ENCODE measurements at regions not wholly inside any gene's neighbourhood (a gene's known extent, or its start where the extent isn't known, plus 50 kb on each side); places are given as distances from the start of the nearest gene placed in this dataset.
A peak's percentile ranks its signal among the peaks of the same experiment; 100 is the strongest.
"Not testable (repeated sequence)": the region's sequence is repeated elsewhere in the genome, so short reads cannot be mapped to it uniquely, and the experiment has no call there.

DNA sequence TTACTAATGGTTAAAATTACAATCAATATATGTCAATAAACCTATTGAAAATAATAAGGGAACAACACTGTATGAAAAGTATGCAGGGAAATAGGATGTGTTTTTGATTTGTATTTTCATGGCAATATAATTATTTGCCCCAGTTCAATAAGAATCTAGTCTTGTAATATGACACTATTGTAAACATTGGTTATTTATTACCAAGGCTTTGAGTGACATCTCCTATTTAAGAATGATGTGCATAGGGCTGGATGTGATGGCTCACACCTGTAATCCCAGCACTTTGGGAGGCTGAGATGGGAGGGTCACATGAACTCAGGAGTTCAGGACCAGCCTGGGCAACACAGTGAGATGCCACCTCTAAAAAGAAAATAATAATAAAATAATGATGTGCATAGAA lies 78.6 kb upstream of the DTNBP1 start:
- no peak for DNase-seq (ENCODE audit: low read depth in 1 of 2, low spot score in 1 of 2)

DNA sequence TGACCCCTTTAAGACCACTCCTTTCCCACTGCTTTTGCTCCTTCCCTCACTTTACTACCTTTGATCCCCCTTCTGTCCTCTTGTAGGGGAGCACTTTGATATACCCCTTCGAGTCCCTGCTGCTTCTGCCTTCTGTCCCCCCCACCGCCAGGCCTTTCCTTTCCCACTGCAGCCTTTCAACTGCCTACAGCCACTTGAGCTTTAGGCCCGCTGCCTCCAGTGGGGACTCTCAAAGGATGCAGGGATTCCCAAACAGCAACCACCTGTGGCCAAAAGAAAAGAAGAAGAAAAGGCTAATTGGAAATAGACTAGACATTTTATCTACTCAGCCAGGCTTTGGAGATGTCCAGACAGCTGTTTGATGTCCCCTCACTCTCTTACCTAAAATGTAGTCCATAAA lies 77.0 kb upstream of the DTNBP1 start:
- no peak for DNase-seq (ENCODE audit: low read depth in 1 of 2, low spot score in 1 of 2)

DNA sequence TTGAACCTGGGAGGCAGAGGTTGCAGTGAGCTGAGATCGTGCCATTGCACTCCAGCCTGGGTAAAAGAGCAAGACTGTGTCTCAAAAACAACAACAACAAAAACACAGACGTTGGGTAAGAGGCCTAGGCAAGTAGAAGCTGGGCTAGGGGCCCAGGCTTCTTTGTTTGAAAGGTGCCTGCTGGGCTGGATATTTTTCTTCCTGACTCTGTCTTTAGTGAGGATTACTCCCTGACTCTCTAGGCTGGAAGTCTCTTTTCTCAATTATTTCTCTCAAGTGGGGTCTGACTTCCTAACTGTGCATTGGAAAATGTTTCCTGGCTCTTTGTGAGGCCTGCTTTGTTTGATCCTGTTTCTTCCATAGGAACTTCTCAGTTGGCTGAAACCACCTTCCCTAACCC lies 76.5 kb upstream of the DTNBP1 start:
- no peak for DNase-seq (ENCODE audit: low read depth in 1 of 2, low spot score in 1 of 2)

DNA sequence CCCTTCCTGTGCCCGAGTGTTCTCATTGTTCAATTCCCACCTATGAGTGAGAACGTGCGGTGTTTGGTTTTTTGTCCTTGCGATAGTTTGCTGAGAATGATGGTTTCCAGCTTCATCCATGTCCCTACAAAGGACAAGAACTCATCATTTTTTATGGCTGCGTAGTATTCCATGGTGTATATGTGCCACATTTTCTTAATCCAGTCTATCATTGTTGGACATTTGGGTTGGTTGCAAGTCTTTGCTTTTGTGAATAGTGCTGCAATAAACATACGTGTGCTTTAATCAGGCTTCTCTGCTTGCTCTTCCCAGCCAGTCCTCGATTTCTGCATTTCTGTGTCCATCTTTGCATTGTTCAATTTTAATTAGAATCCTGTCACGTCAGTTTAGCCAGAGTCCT lies 75.4 kb upstream of the DTNBP1 start:
- DNase-seq (ENCODE audit: low read depth in 1 of 2, low spot score in 1 of 2): not testable (repeated sequence)

DNA sequence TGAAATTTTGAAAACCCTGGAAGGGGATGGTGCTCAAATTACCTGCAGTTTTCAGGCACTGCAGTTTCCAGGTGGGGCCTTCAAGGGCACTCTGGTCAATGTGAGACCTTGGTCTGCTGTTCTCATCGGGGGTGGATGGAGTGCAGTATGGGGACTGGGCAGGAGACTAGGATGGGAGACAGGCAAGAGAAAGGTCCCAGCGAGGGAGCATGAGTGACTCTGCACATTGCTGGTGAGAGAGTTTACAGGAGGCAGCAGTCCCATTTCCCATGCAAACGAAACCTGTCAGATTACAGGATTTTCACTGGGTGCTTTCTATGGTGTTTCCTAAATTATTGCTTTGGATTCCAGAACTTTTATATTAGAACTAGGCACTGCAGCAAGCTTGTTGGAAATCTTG lies 73.5 kb upstream of the DTNBP1 start:
- DNase-seq (ENCODE audit: low read depth in 1 of 2, low spot score in 1 of 2): no peak

DNA sequence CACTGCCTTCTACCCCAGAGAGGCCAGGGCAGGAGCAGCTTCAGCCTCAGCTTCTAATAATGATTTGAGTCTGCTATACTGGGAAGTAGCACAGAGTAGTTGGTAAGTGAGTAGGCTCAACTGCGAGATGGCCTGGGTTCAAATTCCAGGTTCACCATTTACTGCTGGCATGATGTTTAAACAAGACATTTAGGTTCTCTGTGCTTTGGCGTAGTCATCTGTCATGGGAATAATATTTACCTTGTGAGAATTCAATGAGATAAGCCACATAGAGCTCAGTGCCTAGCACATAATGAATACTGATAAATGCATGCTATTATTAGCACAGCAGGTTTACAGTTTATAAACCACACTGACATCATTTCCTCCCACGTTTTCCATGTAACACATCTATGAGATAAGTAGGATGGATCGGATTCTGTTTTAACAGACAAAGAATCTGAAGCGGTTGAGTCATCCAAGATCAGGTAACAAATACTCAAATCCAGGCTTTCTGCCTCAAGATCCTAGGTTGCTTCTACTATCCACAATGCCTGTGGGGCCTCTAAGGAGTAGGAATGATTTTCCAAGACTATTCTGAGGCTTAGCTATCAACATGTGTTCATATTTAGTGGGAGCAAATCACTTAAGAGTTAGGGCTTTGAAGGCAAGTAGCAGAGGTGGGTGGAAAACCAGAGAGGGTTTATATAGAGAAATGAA lies 72.9 kb upstream of the DTNBP1 start:
- peak in 1 of 2 donors; percentile 43 for DNase-seq (ENCODE audit: low read depth in 1 of 2, low spot score in 1 of 2)

DNA sequence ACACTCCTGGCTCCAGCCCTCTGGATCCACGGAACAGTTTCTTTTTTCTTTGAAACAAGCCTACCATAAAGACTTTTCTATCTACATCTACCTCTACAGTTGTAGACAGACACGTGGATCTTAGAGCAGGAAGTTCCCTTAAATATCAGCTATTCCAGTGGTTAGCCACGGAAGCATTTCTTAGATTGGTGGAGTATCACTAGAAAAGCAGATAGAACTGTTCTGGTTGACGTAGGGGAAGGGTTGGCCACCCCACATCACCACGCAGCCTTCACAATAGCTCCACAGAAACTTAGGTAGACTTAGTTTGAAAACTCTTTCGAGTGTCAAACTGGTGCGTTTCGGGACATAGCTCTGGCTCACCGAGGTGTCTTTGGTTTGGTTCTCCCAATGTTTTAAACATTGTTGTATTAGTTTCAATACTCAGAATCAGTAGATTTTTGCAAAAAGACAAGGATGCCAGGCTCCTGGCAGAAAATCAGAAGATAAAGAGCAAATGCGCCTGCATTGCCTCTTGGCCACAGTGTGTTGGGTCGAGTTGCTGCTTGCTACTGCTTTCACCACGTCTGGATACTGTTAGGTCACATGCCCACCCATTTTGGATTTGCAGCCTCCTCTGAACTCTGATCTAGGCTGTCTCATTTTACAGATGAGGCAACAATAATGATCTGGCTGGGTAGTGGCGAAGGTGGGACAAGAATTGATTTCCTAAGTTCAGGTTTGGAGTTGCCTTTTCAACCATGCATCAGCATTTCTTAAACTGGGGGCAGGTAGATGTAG lies 71.5 kb upstream of the DTNBP1 start:
- no peak for DNase-seq (ENCODE audit: low read depth in 1 of 2, low spot score in 1 of 2)

DNA sequence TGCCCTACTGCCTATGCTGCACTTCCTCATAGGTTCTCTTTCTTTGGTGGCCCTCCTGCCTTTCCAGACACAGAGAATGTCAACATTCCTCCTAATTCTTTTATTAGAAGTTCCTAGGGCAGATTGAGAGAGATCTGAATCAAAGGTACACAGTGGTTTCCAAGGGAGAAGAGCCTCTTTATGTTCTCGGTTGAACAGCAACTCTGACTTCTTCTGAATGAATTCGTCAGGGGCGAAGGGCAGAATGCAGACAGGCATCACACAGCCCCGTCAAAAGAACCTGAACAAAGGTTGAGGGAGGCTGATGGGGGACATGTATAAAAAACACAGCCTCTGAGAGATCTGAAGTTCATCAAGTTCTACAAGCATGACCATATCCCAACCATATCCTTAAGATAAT lies 68.1 kb upstream of the DTNBP1 start:
- DNase-seq (ENCODE audit: low read depth in 1 of 2, low spot score in 1 of 2): no peak

DNA sequence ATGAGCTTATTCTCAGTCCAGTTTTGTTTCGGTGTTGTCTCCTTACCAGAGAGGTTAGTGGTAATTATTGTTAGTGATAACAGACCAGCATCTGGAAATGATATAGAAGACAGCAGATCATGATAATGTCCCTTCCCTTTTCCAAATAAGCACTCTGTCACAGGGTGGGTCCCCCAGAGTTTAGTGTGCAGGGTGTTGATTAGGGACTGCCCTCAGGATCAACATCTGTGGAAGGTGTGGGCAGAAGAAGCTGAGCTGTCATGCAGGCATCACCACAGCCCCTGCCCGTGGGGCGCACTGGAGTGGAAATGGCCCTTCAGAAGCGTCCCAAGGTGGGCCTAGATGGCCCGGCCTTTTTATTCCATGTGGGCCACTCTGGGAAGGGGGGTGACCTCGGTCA lies 67.6 kb upstream of the DTNBP1 start:
- no peak for DNase-seq (ENCODE audit: low read depth in 1 of 2, low spot score in 1 of 2)

DNA sequence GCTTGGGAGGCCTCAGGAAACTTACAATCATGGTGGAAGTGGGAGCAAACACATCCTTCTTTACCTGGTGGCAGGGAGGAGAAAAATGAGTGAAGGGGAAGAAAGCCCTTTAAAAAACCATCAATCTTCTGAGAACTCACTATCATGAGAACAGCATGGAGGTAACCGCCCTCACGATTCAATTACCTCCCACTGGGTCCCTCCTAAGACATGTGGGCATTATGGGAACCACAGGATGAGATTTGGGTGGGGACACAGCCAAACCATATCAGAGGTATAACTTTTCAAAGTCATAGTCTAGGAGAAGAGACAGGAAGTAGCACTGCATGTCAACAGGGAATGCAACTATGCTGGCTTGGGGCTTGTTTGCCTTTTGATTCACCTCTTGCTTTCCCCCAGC lies 59.9 kb upstream of the DTNBP1 start:
- DNase-seq (ENCODE audit: low read depth in 1 of 2, low spot score in 1 of 2): no peak

DNA sequence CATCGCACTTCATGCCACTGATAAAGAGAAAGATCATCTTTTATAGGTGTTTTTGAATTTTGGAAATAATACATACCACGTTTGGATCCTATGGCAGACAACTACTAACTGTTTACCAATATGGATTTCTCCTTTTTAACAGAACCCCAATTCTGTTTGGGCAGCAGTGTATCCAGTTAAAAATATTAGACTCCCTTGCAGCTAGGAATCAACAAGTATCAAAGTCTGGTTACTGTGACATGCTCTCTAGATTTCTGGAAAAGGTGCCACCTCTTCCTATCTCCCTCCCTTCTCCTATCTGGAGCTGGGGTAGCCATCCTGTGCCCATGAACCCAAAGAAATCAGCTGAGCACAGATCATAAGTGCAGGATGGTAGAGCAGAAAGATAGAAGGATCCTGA lies 54.1 kb upstream of the DTNBP1 start:
- DNase-seq (ENCODE audit: low read depth in 1 of 2, low spot score in 1 of 2): no peak

DNA sequence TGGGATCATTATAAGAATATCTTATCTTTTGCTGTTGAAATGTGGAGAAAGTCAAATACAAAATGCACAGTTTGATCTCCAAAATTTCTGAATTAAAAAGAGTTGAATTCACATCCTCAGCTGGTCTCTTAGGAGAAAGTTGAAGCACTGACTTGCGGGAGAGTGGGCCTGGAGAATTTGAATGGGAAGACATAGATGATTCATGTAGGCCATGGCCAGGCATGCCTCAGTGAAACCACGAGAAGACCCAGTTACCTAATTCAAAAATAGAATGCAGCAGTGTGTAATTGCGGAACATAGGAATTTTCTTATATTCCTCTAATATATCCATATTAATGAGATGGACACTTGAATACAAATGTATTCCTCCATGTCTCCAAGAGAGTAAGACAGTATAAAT lies 53.0 kb upstream of the DTNBP1 start:
- no peak for DNase-seq (ENCODE audit: low read depth in 1 of 2, low spot score in 1 of 2)

DNA sequence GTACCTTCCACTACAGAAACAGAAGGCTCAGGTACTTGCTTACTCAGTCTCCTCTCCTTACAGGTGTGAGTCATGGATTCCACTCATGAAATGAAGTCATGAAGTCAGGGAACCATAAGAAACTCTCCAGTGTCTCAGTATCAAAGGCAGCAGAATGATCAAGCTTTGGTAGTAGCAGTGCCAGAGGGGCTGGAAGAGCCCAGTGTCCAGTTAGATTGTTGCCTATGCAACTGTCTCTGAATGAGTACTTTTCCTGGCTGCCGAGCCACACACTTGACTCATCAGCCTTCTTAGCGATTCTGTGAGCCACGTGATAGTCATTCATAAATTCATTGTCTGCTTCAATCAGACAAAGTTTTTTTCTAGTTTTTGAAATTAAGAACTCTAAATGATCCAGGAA lies 52.2 kb upstream of the DTNBP1 start:
- DNase-seq (ENCODE audit: low read depth in 1 of 2, low spot score in 1 of 2): peak in 1 of 2 donors; percentile 19

DNA sequence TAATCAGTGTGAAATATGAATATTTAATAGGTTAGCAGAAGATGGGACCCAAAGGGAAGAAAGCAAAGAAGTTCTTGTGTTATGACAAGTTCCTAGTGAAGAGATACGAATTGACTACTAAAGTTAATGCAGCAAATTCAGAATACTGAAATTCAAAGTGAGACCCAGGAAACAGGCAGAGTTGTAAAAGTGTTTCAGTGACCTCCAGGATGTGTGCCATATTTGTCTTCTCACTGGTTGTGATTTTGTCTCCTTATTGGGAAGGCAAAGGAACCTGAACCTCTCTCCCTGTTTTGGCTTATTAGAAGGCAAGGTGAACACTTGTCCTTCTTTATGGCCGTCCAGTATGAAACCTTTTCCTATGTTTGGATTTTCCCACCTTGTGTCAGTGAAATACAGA lies 51.8 kb upstream of the DTNBP1 start:
- no peak for DNase-seq (ENCODE audit: low read depth in 1 of 2, low spot score in 1 of 2)

DNA sequence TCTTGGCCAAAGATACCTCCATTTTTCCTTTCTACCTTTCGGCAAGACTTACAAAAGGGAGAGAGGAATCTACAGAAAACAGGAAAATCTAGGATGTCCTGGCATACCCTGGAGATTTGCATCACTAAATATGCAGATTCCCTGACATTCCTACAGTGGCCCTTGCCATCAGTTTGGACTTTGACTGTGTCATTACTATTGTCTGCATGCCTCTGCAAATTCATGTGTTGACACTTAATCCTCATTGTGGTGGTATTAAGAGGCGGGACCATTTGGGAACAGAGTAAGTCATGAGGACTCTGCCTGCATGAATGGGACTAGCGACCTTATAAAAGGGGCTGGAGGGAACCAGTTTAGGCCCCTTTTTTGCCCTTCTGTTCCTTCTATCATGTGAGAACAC lies 50.5 kb upstream of the DTNBP1 start:
- no peak for DNase-seq (ENCODE audit: low read depth in 1 of 2, low spot score in 1 of 2)

DNA sequence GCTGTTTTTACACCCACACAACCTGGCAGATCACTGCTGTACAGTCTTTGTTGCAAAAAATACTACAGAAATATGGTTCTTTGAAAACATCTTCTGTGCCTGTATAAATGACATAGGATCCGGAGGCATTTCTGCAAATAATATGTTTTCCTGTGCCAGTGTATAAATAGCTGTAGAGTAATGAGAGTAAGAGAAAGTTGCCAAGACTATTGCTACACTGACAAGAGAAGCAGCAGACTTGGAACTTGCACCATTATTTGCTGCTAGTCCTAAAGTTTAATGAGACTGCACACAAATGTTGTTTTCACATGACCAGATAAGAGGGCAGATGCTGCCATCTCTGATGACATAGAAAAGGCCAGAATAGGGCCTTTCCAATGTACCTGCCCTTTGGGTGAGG lies 50.0 kb upstream of the DTNBP1 start:
- DNase-seq (ENCODE audit: low read depth in 1 of 2, low spot score in 1 of 2): no peak

Measured in activated CD4-positive, alpha-beta T cell treated with anti-CD3 and anti-CD28 coated beads, Interleukin-2, amount 50 U/mL, for 24 hours (primary cell).